DOHH2 (cell line): ENCODE measurements at regions not wholly inside any gene's neighbourhood (a gene's known extent, or its start where the extent isn't known, plus 50 kb on each side); places are given as distances from the start of the nearest gene placed in this dataset.

Experiments used
- H3F3A ChIP-seq: fragments of 200-600 bp; sonication (generic), shearing (Covaris generic); 2 replicates; pipeline ENCODE4 v1.6.0; 2016; ENCODE audit warnings: antibody characterized with exemption, mild to moderate bottlenecking; ENCODE audit not compliant: control insufficient read depth, insufficient read depth
- H3K27ac ChIP-seq: fragments of 200-600 bp; sonication (generic); 2 replicates; pipeline ENCODE4 v1.5.1; 2014; ENCODE audit warnings: low read depth, mild to moderate bottlenecking, low read length, moderate library complexity
- H3K27me3 ChIP-seq: fragments of 200-600 bp; sonication (generic); 2 replicates; pipeline ENCODE4 v1.6.1; 2014; ENCODE audit warnings: mild to moderate bottlenecking, low read length, mixed read lengths; ENCODE audit not compliant: control insufficient read depth
- H3K36me3 ChIP-seq: fragments of 200-600 bp; sonication (generic); 2 replicates; pipeline ENCODE4 v1.6.1; 2014; ENCODE audit warnings: mild to moderate bottlenecking, low read length, moderate library complexity, mixed read lengths; ENCODE audit not compliant: control insufficient read depth
- H3K4me1 ChIP-seq: fragments of 200-600 bp; sonication (generic); 2 replicates; pipeline ENCODE4 v1.6.1; 2014; ENCODE audit warnings: mild to moderate bottlenecking, low read length, mixed read lengths; ENCODE audit not compliant: control insufficient read depth
- H3K4me2 ChIP-seq: fragments of 200-600 bp; sonication (generic); 2 replicates; pipeline ENCODE4 v1.6.0; 2014; ENCODE audit warnings: mild to moderate bottlenecking, low read length, moderate library complexity
- H3K4me3 ChIP-seq: fragments of 200-600 bp; sonication (generic); 2 replicates; pipeline ENCODE4 v1.5.1; 2014; ENCODE audit warnings: mild to moderate bottlenecking, low read length, mixed read lengths
- H3K79me2 ChIP-seq: fragments of 200-600 bp; sonication (generic); 2 replicates; pipeline ENCODE4 v1.6.1; 2014; ENCODE audit warnings: mild to moderate bottlenecking, low read length, mixed read lengths; ENCODE audit not compliant: control insufficient read depth
- H3K9me2 ChIP-seq: fragments of 200-600 bp; sonication (generic); replicated peaks from 2 replicates; pipeline ENCODE4 v1.6.1; 2014; ENCODE audit warnings: mild to moderate bottlenecking, low read length, mixed read lengths; ENCODE audit not compliant: control insufficient read depth
- H3K9me3 ChIP-seq: fragments of 200-600 bp; sonication (generic); 2 replicates; pipeline ENCODE4 v1.6.1; 2014; ENCODE audit warnings: antibody characterized with exemption, low read length, mixed read lengths; ENCODE audit not compliant: control insufficient read depth, insufficient read depth
- H4K20me1 ChIP-seq: fragments of 200-600 bp; sonication (generic); 2 replicates; pipeline ENCODE4 v1.6.0; 2014; ENCODE audit warnings: low read depth, mild to moderate bottlenecking, antibody characterized with exemption, low read length, moderate library complexity; ENCODE audit not compliant: control insufficient read depth, insufficient read depth
- EZH2phosphoT487 ChIP-seq: fragments of 200-600 bp; sonication (generic); IDR thresholded peaks from 2 replicates; pipeline ENCODE4 v1.6.1; 2017; ENCODE audit warnings: borderline replicate concordance, mild to moderate bottlenecking, antibody characterized with exemption, low read length, moderate library complexity, mixed read lengths
- TF ChIP-seq, protein P1 (sequence below): fragments of 200-600 bp; sonication (generic); IDR thresholded peaks from one replicate; pipeline ENCODE4 v1.5.1; 2014; ENCODE audit warnings: antibody characterized with exemption, mild to moderate bottlenecking, low read depth, low read length; ENCODE audit not compliant: poor library complexity, severe bottlenecking

DNA sequence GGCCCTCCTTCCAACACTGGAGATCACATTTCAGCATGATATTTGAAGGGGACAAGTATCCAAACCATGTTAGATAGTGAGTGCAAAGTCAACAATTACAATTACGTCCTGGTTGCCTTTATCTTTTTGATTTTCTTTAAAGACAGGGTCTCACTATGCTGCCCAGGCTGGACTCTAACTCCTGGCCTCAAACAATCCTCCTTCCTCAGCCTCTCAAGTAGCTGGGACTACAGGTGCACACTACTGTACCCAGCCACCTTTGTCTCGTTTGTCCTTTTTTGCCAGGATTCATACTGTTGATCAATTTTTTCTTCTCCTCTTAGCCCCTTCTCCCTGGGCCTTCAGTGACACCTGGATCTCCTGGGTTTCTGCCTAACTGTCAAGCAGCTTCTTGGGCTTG is 240.5 kb upstream of the FANCL start:
- H3K9me3 ChIP-seq = no peaks in the 10 kb centered on the region
- no peak overlapping the region for H3K4me3 ChIP-seq
- H3K27ac ChIP-seq = no peak overlapping the region
- no peaks in the 10 kb centered on the region for H3K9me2 ChIP-seq
- no peaks in the 10 kb centered on the region for H3F3A ChIP-seq
- H3K27me3 ChIP-seq = no peaks in the 10 kb centered on the region
- H4K20me1 ChIP-seq = no peaks in the 10 kb centered on the region; the same call in 1 of the 2 replicates
- no peak overlapping the region for H3K4me2 ChIP-seq
- H3K4me1 ChIP-seq = no peaks in the 10 kb centered on the region
- no peaks in the 10 kb centered on the region for H3K79me2 ChIP-seq
- no peaks in the 10 kb centered on the region for H3K36me3 ChIP-seq
- no peak for TF ChIP-seq EZH2phosphoT487
- TF ChIP-seq, protein P1, sequence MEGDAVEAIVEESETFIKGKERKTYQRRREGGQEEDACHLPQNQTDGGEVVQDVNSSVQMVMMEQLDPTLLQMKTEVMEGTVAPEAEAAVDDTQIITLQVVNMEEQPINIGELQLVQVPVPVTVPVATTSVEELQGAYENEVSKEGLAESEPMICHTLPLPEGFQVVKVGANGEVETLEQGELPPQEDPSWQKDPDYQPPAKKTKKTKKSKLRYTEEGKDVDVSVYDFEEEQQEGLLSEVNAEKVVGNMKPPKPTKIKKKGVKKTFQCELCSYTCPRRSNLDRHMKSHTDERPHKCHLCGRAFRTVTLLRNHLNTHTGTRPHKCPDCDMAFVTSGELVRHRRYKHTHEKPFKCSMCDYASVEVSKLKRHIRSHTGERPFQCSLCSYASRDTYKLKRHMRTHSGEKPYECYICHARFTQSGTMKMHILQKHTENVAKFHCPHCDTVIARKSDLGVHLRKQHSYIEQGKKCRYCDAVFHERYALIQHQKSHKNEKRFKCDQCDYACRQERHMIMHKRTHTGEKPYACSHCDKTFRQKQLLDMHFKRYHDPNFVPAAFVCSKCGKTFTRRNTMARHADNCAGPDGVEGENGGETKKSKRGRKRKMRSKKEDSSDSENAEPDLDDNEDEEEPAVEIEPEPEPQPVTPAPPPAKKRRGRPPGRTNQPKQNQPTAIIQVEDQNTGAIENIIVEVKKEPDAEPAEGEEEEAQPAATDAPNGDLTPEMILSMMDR = no peak

DNA sequence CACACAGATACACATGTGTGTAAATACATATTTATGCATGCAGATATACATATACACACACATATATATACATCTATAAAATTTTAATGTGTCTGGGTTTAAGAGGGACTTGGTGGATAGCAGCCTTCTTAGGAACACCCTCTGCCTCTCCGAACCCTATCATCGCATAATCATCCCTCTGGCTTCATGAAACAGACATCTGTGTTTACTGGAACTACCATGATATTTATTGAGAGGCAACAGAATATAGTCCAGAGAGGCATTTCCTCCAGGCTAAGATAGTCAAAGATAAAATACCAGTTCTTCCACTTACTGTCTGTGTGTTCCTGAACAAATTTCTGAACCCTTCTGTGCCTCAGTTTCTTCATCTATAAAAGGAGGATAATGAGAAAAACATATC is 239.0 kb upstream of the FANCL start:
- Histone ChIP-seq H4K20me1 (no peaks in the 10 kb centered on the region; the same call in 1 of the 2 replicates), H3K4me1 (no peaks in the 10 kb centered on the region), H3K9me3 (no peaks in the 10 kb centered on the region), H3K27me3 (no peaks in the 10 kb centered on the region), H3F3A (no peaks in the 10 kb centered on the region), H3K9me2 (no peaks in the 10 kb centered on the region), H3K4me3 (no peak overlapping the region), H3K4me2 (no peak overlapping the region), H3K36me3 (no peaks in the 10 kb centered on the region), H3K79me2 (no peaks in the 10 kb centered on the region), H3K27ac (no peak overlapping the region)
- TF ChIP-seq, protein P1 = no peak
- no peak for TF ChIP-seq EZH2phosphoT487

DNA sequence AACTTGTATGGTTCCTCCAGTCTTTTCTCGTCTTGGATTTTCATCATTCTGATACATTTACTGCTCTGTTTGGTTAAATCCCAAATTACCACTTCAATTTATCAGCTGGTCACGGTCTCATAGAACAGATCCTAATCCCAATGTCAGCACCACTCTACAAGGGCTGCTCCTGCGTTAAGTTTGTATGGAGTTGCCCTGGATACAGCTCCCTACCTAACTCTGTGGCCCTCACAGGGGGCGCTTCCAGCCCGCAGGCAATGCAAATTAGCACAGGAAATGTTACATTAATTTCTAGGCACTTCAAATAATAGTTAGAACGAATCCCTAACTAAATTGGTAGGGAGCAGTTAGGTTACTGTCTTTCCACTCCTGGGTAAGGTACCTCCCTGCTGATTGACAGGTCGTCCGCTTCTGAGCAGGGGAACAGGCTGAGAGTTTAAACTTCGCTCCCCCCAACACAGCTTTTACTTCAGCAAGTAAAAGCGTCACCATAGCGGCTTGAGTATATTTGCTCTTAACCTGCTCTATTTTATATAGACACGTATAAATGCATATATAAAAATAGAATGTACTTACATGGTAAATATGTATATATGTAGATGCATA is 238.5 kb upstream of the FANCL start:
- H3K9me3 ChIP-seq = no peaks in the 10 kb centered on the region
- H3K4me3 ChIP-seq = no peak overlapping the region
- H4K20me1 ChIP-seq = no peaks in the 10 kb centered on the region; the same call in 1 of the 2 replicates
- no peaks in the 10 kb centered on the region for H3K36me3 ChIP-seq
- H3K4me1 ChIP-seq = no peaks in the 10 kb centered on the region
- H3K27me3 ChIP-seq = no peaks in the 10 kb centered on the region
- no peaks in the 10 kb centered on the region for H3K79me2 ChIP-seq
- no peak overlapping the region for H3K4me2 ChIP-seq
- H3K27ac ChIP-seq = no peak overlapping the region
- no peak for TF ChIP-seq EZH2phosphoT487
- TF ChIP-seq, protein P1 = no peak
- no peaks in the 10 kb centered on the region for H3K9me2 ChIP-seq
- no peaks in the 10 kb centered on the region for H3F3A ChIP-seq
